ENCODE measurements at regions not wholly inside any gene's neighbourhood (a gene's known extent, or its start where the extent isn't known, plus 50 kb on each side); places are given as distances from the start of the nearest gene placed in this dataset.

- DNase-seq (ENCODE audit: low read depth) = no peak
- no peak overlapping the region for H3K4me3 ChIP-seq (ENCODE audit: control insufficient read depth, low read depth, low read length)
- no peak for TF ChIP-seq CTCF (IDR thresholded peaks at IDR 0.05; ENCODE audit: control insufficient read depth, insufficient read depth, low read depth, low read length, missing control alignments)
Measured at GRCh38 chrX:27404366-27404765, 58.8 kb downstream of the PPP4R3C start.

GRCh38 chrX:27399146-27399456, 64.0 kb downstream of the PPP4R3C start:
- no peak for TF ChIP-seq CTCF (IDR thresholded peaks at IDR 0.05; ENCODE audit: control insufficient read depth, insufficient read depth, low read depth, low read length, missing control alignments)
- no peak overlapping the region for H3K4me3 ChIP-seq (ENCODE audit: control insufficient read depth, low read depth, low read length)
- DNase-seq (ENCODE audit: low read depth) = no peak

GRCh38 chrX:27391623-27392022, 71.5 kb downstream of the PPP4R3C start:
- TF ChIP-seq CTCF (IDR thresholded peaks at IDR 0.05; ENCODE audit: control insufficient read depth, insufficient read depth, low read depth, low read length, missing control alignments) = no peak

GRCh38 chrX:27381419-27381818, 81.7 kb downstream of the PPP4R3C start:
- no peak overlapping the region for H3K4me3 ChIP-seq (ENCODE audit: control insufficient read depth, low read depth, low read length)
- no peak for DNase-seq (ENCODE audit: low read depth)
- no peak for TF ChIP-seq CTCF (IDR thresholded peaks at IDR 0.05; ENCODE audit: control insufficient read depth, insufficient read depth, low read depth, low read length, missing control alignments)

More at GRCh38 chrX:27391623-27392022, 71.5 kb downstream of the PPP4R3C start:
- no peak overlapping the region for H3K4me3 ChIP-seq (ENCODE audit: control insufficient read depth, low read depth, low read length)
- no peak for DNase-seq (ENCODE audit: low read depth)

GRCh38 chrX:27380163-27380845, 82.8 kb downstream of the PPP4R3C start:
- no peak for TF ChIP-seq CTCF (IDR thresholded peaks at IDR 0.05; ENCODE audit: control insufficient read depth, insufficient read depth, low read depth, low read length, missing control alignments)
- no peak for DNase-seq (ENCODE audit: low read depth)
- no peak overlapping the region for H3K4me3 ChIP-seq (ENCODE audit: control insufficient read depth, low read depth, low read length)

GRCh38 chrX:27354021-27354420, 109.1 kb downstream of the PPP4R3C start:
- DNase-seq (ENCODE audit: low read depth) = no peak
- TF ChIP-seq CTCF (IDR thresholded peaks at IDR 0.05; ENCODE audit: control insufficient read depth, insufficient read depth, low read depth, low read length, missing control alignments) = no peak

GRCh38 chrX:27350476-27350875, 112.7 kb downstream of the PPP4R3C start:
- no peak for TF ChIP-seq CTCF (IDR thresholded peaks at IDR 0.05; ENCODE audit: control insufficient read depth, insufficient read depth, low read depth, low read length, missing control alignments)
- H3K4me3 ChIP-seq (ENCODE audit: control insufficient read depth, low read depth, low read length) = no peak overlapping the region
- no peak for DNase-seq (ENCODE audit: low read depth)

More at GRCh38 chrX:27354021-27354420, 109.1 kb downstream of the PPP4R3C start:
- H3K4me3 ChIP-seq (ENCODE audit: control insufficient read depth, low read depth, low read length) = no peak overlapping the region
